ENCODE measurements at regions not wholly inside any gene's neighbourhood (a gene's known extent, or its start where the extent isn't known, plus 50 kb on each side); places are given as distances from the start of the nearest gene placed in this dataset.

GRCh38 chr15:46296002-46296401 lies 661.2 kb downstream of the SQOR start:
- DNase-seq = no peak
- Histone ChIP-seq H4K20me1 (ENCODE audit: control insufficient read depth, insufficient read depth, insufficient read length) (no peaks in the 10 kb centered on the region), H2BK5ac (ENCODE audit: insufficient read length, low read length) (no peak overlapping the region), H3K79me2 (ENCODE audit: insufficient read depth, low read length) (no peaks in the 10 kb centered on the region), H2BK120ac (ENCODE audit: low read depth, low read length, poor library complexity, severe bottlenecking) (no peak overlapping the region), H3K56ac (ENCODE audit: insufficient read length, low read depth, low read length) (no peak overlapping the region), H4K5ac (ENCODE audit: insufficient read length, low read depth, low read length) (no peak overlapping the region), H3K27ac (ENCODE audit: insufficient read length, low read depth, low read length) (no peak overlapping the region), H4K91ac (ENCODE audit: insufficient read length, low read depth, low read length) (no peak overlapping the region), H3K14ac (ENCODE audit: insufficient read depth, low read length) (no peak overlapping the region), H3K4ac (ENCODE audit: low read depth, low read length) (no peak overlapping the region), H3K23ac (ENCODE audit: insufficient read length, low read depth, low read length) (no peak overlapping the region), H3K27me3 (ENCODE audit: insufficient read depth, low read length) (no peaks in the 10 kb centered on the region), H2AK5ac (ENCODE audit: insufficient read length, low read length) (no peak overlapping the region), H3K9ac (ENCODE audit: extremely low read depth, insufficient read length, low read length) (no peak overlapping the region), H3K4me2 (ENCODE audit: insufficient read depth, insufficient read length, low read length) (no peak overlapping the region), H2AFZ (ENCODE audit: low read length) (no peak overlapping the region), H4K8ac (replicated peaks; ENCODE audit: insufficient read length, low read depth, low read length) (no peak overlapping the region), H3K18ac (ENCODE audit: insufficient read length, low read depth, low read length) (no peak overlapping the region), H3K79me1 (ENCODE audit: insufficient read depth, low read depth, low read length, poor library complexity, severe bottlenecking) (no peaks in the 10 kb centered on the region), H2BK12ac (ENCODE audit: insufficient read length, low read depth, low read length) (no peak overlapping the region), H3K23me2 (ENCODE audit: insufficient read length, low read depth, low read length, poor library complexity, severe bottlenecking) (no peaks in the 10 kb centered on the region), H2BK15ac (ENCODE audit: low read depth, low read length) (no peak overlapping the region), H3K4me1 (ENCODE audit: insufficient read depth, low read length) (peaks cover 4% of the 10 kb centered on the region; the same call in 1 of the 2 replicates), H3T11ph (ENCODE audit: low read length) (no peak overlapping the region), H2BK20ac (ENCODE audit: low read depth, low read length, poor library complexity, severe bottlenecking) (no peak overlapping the region), H3K9me3 (ENCODE audit: control insufficient read depth, low read depth, low read length) (no peaks in the 10 kb centered on the region)
- WGBS (ENCODE audit: extremely low coverage, insufficient read length, low lambda C conversion rate) = no CpG with 5 or more reads among the region's 8 CpGs
- Mint-ChIP-seq H3K36me3 (ENCODE audit: insufficient read depth in 1 of 3, low read depth in 3 of 3) (no peaks in the 10 kb centered on the region; a peak in 1 of 7 replicates), H3K27me3 (ENCODE audit: low read depth) (no peaks in the 10 kb centered on the region), H3K9me3 (no peaks in the 10 kb centered on the region), H3K4me1 (peaks cover 23 to 36% of the 10 kb centered on the region in 2 experiments), H3K4me3 (no peak overlapping the region), H3K27ac (no peak overlapping the region; a peak in 2 of 7 replicates)
- TF ChIP-seq, protein P1, sequence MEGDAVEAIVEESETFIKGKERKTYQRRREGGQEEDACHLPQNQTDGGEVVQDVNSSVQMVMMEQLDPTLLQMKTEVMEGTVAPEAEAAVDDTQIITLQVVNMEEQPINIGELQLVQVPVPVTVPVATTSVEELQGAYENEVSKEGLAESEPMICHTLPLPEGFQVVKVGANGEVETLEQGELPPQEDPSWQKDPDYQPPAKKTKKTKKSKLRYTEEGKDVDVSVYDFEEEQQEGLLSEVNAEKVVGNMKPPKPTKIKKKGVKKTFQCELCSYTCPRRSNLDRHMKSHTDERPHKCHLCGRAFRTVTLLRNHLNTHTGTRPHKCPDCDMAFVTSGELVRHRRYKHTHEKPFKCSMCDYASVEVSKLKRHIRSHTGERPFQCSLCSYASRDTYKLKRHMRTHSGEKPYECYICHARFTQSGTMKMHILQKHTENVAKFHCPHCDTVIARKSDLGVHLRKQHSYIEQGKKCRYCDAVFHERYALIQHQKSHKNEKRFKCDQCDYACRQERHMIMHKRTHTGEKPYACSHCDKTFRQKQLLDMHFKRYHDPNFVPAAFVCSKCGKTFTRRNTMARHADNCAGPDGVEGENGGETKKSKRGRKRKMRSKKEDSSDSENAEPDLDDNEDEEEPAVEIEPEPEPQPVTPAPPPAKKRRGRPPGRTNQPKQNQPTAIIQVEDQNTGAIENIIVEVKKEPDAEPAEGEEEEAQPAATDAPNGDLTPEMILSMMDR (conservative IDR thresholded peaks at IDR 0.05) = no peak

Data from H9 (cell line).